Left lung (tissue), 4 donors: ENCODE measurements at regions not wholly inside any gene's neighbourhood (a gene's known extent, or its start where the extent isn't known, plus 50 kb on each side); places are given as distances from the start of the nearest gene placed in this dataset.

Experiments used
- ATAC-seq: fragments of 200-7000 bp; cut with Tn5 transposase; one replicate; pipeline ENCODE4 v1.9.1; 2020; ENCODE audit warnings: moderate library complexity
- DNase-seq, 4 donors: peaks; one replicate each; pipeline ENCODE4 v3.0.0-alpha.2; 2013 to 2020
- H3K27ac ChIP-seq, 2 donors: fragments of 200-600 bp; sonication (generic) in 1 of 2; one replicate each; pipeline versions ENCODE4 v1.5.0 to v1.8.0; 2020 to 2021
- H3K27me3 ChIP-seq, 2 donors: fragments of 200-600 bp; sonication (generic) in 1 of 2; one replicate each; pipeline versions ENCODE4 v1.5.0 to v1.8.0; 2020 to 2021
- H3K36me3 ChIP-seq, 2 donors: fragments of 200-600 bp; sonication (generic) in 1 of 2; one replicate each; pipeline versions ENCODE4 v1.5.0 to v1.8.0; 2020 to 2021
- H3K4me1 ChIP-seq, 2 donors: fragments of 200-600 bp; one replicate each; pipeline ENCODE4 v1.8.0; 2021
- H3K4me3 ChIP-seq, 2 donors: fragments of 200-600 bp; sonication (generic) in 1 of 2; one replicate each; pipeline versions ENCODE4 v1.5.0 to v1.8.0; 2020 to 2021; ENCODE audit warnings: mild to moderate bottlenecking in 1 of 2
- H3K9me3 ChIP-seq, 2 donors: fragments of 200-600 bp; sonication (generic) in 1 of 2; one replicate each; pipeline versions ENCODE4 v1.5.0 to v1.8.0; 2020 to 2021
- CTCF ChIP-seq, 2 donors: fragments of 200-600 bp; sonication (generic) in 1 of 2; IDR thresholded peaks; one replicate each; pipeline versions ENCODE4 v1.5.0 to v1.8.0; 2021; ENCODE audit warnings: antibody characterized with exemption in 2 of 2
- intact Hi-C, 2 donors: fragments of 100-400 bp; cut with DNase I; formaldehyde crosslinking; loops; one replicate each; pipeline versions ENCODE4 v1.11.2 to v1.14.2; 2022
- donor health status: DM: no; HTN: yes; CAD: no.
- donor health status: DM: no; HTN: no; CAD: no.

DNA sequence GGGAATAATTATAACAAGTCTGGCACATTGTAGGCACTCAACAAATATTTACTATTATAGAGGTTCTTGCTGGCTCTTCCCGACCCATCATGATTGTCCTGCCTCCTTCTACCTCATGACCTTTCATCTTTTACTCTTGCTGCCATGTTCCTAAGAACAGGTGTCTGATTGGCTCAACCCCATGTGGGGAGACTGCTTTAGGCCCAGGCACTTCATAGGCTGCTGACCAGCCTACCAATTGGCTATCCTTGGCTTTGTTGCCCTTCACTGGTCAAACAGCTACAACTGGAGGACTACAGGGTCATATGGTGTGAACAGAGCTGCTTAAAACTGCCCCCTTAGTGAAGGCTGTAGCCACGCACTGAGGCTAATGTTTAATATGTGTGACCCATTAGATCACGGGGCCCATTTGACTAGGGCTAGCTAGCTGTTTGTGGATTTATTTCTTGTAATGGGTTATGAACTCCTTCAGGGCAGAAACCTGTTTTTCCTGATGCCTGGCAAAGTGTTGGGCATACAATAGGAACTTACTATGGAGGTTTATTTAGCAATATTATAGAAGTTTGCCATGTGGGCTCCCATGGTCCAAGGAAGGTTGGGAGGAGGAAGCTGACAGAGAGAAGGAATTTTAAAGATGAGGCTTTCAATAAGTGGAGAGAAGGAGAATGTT is 239.9 kb upstream of the TBC1D5 start:
- Histone ChIP-seq H3K36me3 (no peaks in the 10 kb centered on the region), H3K9me3 (no peaks in the 10 kb centered on the region), H3K4me3 (no peak overlapping the region), H3K27ac (no peak overlapping the region), H3K4me1 (no peaks in the 10 kb centered on the region), H3K27me3 (no peaks in the 10 kb centered on the region)
- no peak for TF ChIP-seq CTCF (IDR thresholded peaks at IDR 0.05)
- peak in 1 of 4 donors; percentile 36 for DNase-seq
- intact Hi-C loops, result no loop called here
- ATAC-seq, result no peak

- Histone ChIP-seq H3K9me3 (no peaks in the 10 kb centered on the region), H3K36me3 (no peaks in the 10 kb centered on the region), H3K27me3 (no peaks in the 10 kb centered on the region), H3K27ac (no peak overlapping the region), H3K4me1 (no peaks in the 10 kb centered on the region), H3K4me3 (no peak overlapping the region)
- intact Hi-C loops, result no loop called here
- no peak for DNase-seq
- TF ChIP-seq CTCF (IDR thresholded peaks at IDR 0.05), result no peak
- no peak for ATAC-seq
These were observed 238.4 kb upstream of the TBC1D5 start for GRCh38 chr3:17980863-17981262.

DNA sequence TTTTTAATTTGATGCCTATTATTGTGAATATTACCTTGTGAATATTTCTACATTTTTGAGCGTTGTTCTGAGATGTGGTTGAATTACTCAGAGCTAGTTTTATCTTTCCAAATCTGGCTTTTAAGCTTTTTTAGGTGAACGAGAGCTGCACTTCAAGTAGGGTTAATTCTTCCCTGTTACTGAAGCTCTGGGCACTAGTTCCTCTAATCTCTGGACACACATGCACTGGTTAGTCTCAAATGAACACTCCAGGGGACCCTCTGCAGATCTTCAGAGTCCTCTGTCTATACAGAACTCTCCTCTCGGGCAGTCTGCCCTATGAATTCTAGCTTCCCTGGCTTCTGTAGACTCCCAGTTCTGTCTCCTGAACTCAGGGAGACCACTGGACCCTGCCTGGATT is 237.5 kb upstream of the TBC1D5 start:
- no peak overlapping the region for H3K4me3 ChIP-seq
- H3K27me3 ChIP-seq, result no peaks in the 10 kb centered on the region
- TF ChIP-seq CTCF (IDR thresholded peaks at IDR 0.05), result no peak
- ATAC-seq, result no peak
- H3K27ac ChIP-seq, result no peak overlapping the region
- intact Hi-C loops, result no loop called here
- H3K4me1 ChIP-seq, result no peaks in the 10 kb centered on the region
- no peak for DNase-seq
- H3K36me3 ChIP-seq, result no peaks in the 10 kb centered on the region
- H3K9me3 ChIP-seq, result no peaks in the 10 kb centered on the region

DNA sequence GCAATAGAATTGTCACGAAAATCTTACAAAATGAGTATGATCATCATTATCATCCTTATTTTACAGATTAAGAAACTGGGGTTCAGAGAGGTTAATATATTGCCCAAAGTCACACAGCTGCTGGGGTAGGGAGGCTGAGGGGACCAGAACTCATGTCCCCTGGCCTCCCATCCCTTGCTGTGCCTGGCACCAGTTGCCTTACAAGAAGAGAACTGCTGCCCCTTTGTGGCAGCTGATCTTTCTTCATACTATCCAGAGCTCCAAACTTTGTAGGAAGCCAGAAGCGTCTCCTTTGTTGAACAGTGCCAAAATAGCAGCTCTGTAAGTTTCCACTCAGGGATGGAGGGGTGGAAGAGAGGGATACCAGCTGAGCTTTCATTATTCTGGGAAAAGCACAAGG is 236.8 kb upstream of the TBC1D5 start:
- DNase-seq, result peak in 2 of 4 donors; percentile 31 to 47
- Histone ChIP-seq H3K9me3 (no peaks in the 10 kb centered on the region), H3K4me3 (no peak overlapping the region), H3K27me3 (no peaks in the 10 kb centered on the region), H3K4me1 (no peaks in the 10 kb centered on the region), H3K27ac (no peak overlapping the region), H3K36me3 (no peaks in the 10 kb centered on the region)
- intact Hi-C loops, result no loop called here
- no peak for ATAC-seq
- no peak for TF ChIP-seq CTCF (IDR thresholded peaks at IDR 0.05)

DNA sequence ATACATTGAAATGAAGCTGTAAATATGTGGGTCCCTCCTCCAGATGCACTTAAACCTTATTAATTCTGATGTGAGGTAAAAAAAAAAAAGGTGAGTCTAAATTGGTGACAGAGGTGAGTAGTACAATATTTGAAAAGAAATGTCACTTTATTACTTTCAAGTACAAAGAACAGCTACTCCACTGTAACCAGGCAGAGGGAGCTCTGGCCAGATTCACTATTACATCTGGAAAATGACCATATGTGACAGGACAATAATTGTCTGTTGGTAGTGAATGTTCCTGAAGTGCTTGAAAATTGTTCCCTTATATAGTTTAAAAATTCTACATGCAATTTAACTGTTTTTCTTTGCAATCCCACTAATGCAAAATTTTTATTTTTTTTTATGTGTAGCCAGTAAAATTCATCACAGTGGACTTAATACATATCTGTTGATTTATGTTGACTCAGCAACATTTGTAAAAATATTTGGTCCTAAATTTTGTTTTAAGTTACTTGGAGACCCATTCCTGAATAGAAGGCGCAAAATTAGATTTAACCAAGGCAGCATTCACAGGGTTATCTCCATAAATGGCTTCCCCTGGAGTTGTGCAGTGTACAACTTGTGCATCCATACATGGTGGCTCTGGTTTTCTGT is 231.9 kb upstream of the TBC1D5 start:
- intact Hi-C loops, result no loop called here
- Histone ChIP-seq H3K4me3 (no peak overlapping the region), H3K36me3 (no peaks in the 10 kb centered on the region), H3K27me3 (no peaks in the 10 kb centered on the region), H3K9me3 (no peaks in the 10 kb centered on the region), H3K4me1 (no peaks in the 10 kb centered on the region), H3K27ac (no peak overlapping the region)
- no peak for TF ChIP-seq CTCF (IDR thresholded peaks at IDR 0.05)
- DNase-seq (no peak), ATAC-seq (peak; percentile 31)
